ENCODE measurements at regions not wholly inside any gene's neighbourhood (a gene's known extent, or its start where the extent isn't known, plus 50 kb on each side); places are given as distances from the start of the nearest gene placed in this dataset.

GRCh38 chr21:23921670-23922418, 1685.4 kb downstream of the MRPL39 start:
- Mint-ChIP-seq H3K4me1 (ENCODE audit: low read depth) (no peaks in the 10 kb centered on the region), H3K27ac (no peak overlapping the region), H3K9me3 (ENCODE audit: low read depth) (peaks cover 23% of the 10 kb centered on the region), H3K36me3 (ENCODE audit: insufficient read depth) (no peaks in the 10 kb centered on the region), H3K27me3 (no peaks in the 10 kb centered on the region), H3K4me3 (ENCODE audit: low read depth) (no peak overlapping the region)
- TF ChIP-seq CTCF (IDR thresholded peaks at IDR 0.05; ENCODE audit: unreplicated experiment): no peak
- no peak for DNase-seq (ENCODE audit: low spot score, unreplicated experiment)

DNA sequence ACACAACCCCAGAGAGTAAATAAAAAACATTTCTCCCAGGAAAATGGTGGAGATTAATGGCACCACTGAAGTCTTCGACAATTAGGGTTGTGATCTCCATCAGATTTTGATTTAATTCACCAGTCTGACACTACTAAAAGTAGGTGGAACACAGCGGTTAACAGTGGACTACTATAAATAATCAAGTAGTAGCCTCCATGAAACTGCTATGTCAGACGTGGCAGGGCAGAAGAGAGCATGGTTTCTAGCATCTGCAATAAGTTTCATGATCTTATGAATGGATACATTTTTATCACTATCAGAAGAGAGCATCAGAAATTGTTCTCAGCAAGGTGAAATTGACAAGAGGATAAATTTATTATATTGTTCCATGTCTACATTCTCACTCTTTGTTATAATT, 1706.6 kb downstream of the MRPL39 start:
- Mint-ChIP-seq H3K36me3 (ENCODE audit: insufficient read depth) (no peaks in the 10 kb centered on the region), H3K4me3 (ENCODE audit: low read depth) (no peak overlapping the region), H3K27ac (no peak overlapping the region), H3K27me3 (no peaks in the 10 kb centered on the region), H3K4me1 (ENCODE audit: low read depth) (no peaks in the 10 kb centered on the region), H3K9me3 (ENCODE audit: low read depth) (peaks cover 44% of the 10 kb centered on the region)
- TF ChIP-seq CTCF (IDR thresholded peaks at IDR 0.05; ENCODE audit: unreplicated experiment): no peak
- no peak for DNase-seq (ENCODE audit: low spot score, unreplicated experiment)

- Mint-ChIP-seq H3K9me3 (ENCODE audit: low read depth) (peaks cover 50% of the 10 kb centered on the region), H3K27me3 (no peaks in the 10 kb centered on the region), H3K4me1 (ENCODE audit: low read depth) (no peaks in the 10 kb centered on the region), H3K4me3 (ENCODE audit: low read depth) (no peak overlapping the region), H3K36me3 (ENCODE audit: insufficient read depth) (no peaks in the 10 kb centered on the region), H3K27ac (no peak overlapping the region)
- no peak for TF ChIP-seq CTCF (IDR thresholded peaks at IDR 0.05; ENCODE audit: unreplicated experiment)
- no peak for DNase-seq (ENCODE audit: low spot score, unreplicated experiment)
These were observed 1707.7 kb downstream of the MRPL39 start for GRCh38 chr21:23899561-23899960.

DNA sequence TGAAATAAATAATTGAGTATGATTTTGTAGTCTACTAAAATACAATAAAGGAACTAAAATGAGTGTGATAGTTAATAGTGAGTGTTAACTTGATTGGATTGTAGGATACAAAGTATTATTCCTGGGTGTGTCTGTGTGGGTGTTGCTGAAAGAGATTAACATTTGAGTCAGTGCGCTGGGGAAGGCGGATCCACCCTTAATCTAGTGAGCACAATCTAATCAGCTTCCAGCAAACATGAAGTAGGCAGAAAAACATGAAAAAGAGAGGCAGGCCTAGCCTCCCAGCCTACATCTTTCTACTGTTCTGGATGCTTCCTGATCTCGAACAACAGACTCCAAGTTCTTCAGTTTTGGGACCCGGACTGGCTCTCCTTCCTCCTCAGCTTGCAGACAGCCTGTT, 1716.6 kb downstream of the MRPL39 start:
- peaks cover 10% of the 10 kb centered on the region for H3K9me3 Mint-ChIP-seq (ENCODE audit: low read depth)
- TF ChIP-seq CTCF (IDR thresholded peaks at IDR 0.05; ENCODE audit: unreplicated experiment): no peak
- no peaks in the 10 kb centered on the region for H3K36me3 Mint-ChIP-seq (ENCODE audit: insufficient read depth)
- no peaks in the 10 kb centered on the region for H3K27me3 Mint-ChIP-seq
- no peak for DNase-seq (ENCODE audit: low spot score, unreplicated experiment)
- H3K4me1 Mint-ChIP-seq (ENCODE audit: low read depth): no peaks in the 10 kb centered on the region
- no peak overlapping the region for H3K27ac Mint-ChIP-seq
- no peak overlapping the region for H3K4me3 Mint-ChIP-seq (ENCODE audit: low read depth)

GRCh38 chr21:23887725-23888306, 1719.5 kb downstream of the MRPL39 start:
- no peaks in the 10 kb centered on the region for H3K27me3 Mint-ChIP-seq
- no peaks in the 10 kb centered on the region for H3K4me1 Mint-ChIP-seq (ENCODE audit: low read depth)
- no peaks in the 10 kb centered on the region for H3K36me3 Mint-ChIP-seq (ENCODE audit: insufficient read depth)
- H3K9me3 Mint-ChIP-seq (ENCODE audit: low read depth): peaks cover 7% of the 10 kb centered on the region
- H3K27ac Mint-ChIP-seq: no peak overlapping the region
- no peak for DNase-seq (ENCODE audit: low spot score, unreplicated experiment)
- H3K4me3 Mint-ChIP-seq (ENCODE audit: low read depth): no peak overlapping the region
- TF ChIP-seq CTCF (IDR thresholded peaks at IDR 0.05; ENCODE audit: unreplicated experiment): no peak
